H9 (cell line): ENCODE measurements at regions not wholly inside any gene's neighbourhood (a gene's known extent, or its start where the extent isn't known, plus 50 kb on each side); places are given as distances from the start of the nearest gene placed in this dataset.

Experiments
- DNase-seq: peaks from one replicate; pipeline ENCODE4 v3.0.0-alpha.2; 2017
- H2AFZ ChIP-seq: one replicate; pipeline ENCODE4 v1.6.1; 2013; ENCODE audit warnings: mild to moderate bottlenecking, low read length, control low read depth, moderate library complexity
- H2AK5ac ChIP-seq: 2 replicates; pipeline ENCODE4 v1.6.1; 2013; ENCODE audit warnings: low read length, control low read depth, mixed read lengths; ENCODE audit not compliant: insufficient read length
- H2BK120ac ChIP-seq: one replicate; pipeline ENCODE4 v1.6.1; 2013; ENCODE audit warnings: low read depth, mild to moderate bottlenecking, low read length, control low read depth, inconsistent platforms; ENCODE audit not compliant: poor library complexity, severe bottlenecking
- H2BK12ac ChIP-seq: 2 replicates; pipeline ENCODE4 v1.6.1; 2013; ENCODE audit warnings: low read length, control low read depth, mixed read lengths, low read depth; ENCODE audit not compliant: insufficient read length
- H2BK15ac ChIP-seq: 2 replicates; pipeline ENCODE4 v1.6.1; 2013; ENCODE audit warnings: low read depth, low read length, control low read depth
- H2BK20ac ChIP-seq: one replicate; pipeline ENCODE4 v1.6.1; 2013; ENCODE audit warnings: low read depth, mild to moderate bottlenecking, low read length, control low read depth, inconsistent platforms; ENCODE audit not compliant: poor library complexity, severe bottlenecking
- H2BK5ac ChIP-seq: 2 replicates; pipeline ENCODE4 v1.6.1; 2013; ENCODE audit warnings: low read length, control low read depth, mixed read lengths; ENCODE audit not compliant: insufficient read length
- H3K14ac ChIP-seq: 2 replicates; pipeline ENCODE4 v1.6.1; 2013; ENCODE audit warnings: low read length, control low read depth; ENCODE audit not compliant: insufficient read depth
- H3K18ac ChIP-seq: 2 replicates; pipeline ENCODE4 v1.6.1; 2013; ENCODE audit warnings: low read depth, mild to moderate bottlenecking, mixed read lengths, low read length, control low read depth; ENCODE audit not compliant: insufficient read length
- H3K23ac ChIP-seq: 2 replicates; pipeline ENCODE4 v1.6.1; 2013; ENCODE audit warnings: low read length, control low read depth, mixed read lengths, low read depth; ENCODE audit not compliant: insufficient read length
- H3K23me2 ChIP-seq: 2 replicates; pipeline ENCODE4 v1.6.1; 2013; ENCODE audit warnings: low read depth, mild to moderate bottlenecking, mixed read lengths, low read length, control low read depth; ENCODE audit not compliant: insufficient read length, poor library complexity, severe bottlenecking
- H3K27ac ChIP-seq: 2 replicates; pipeline ENCODE4 v1.5.1; 2013; ENCODE audit warnings: low read length, control low read depth, mixed read lengths, low read depth; ENCODE audit not compliant: insufficient read length
- H3K27me3 ChIP-seq: 2 replicates; pipeline ENCODE4 v1.6.1; 2013; ENCODE audit warnings: low read length, control low read depth, inconsistent platforms; ENCODE audit not compliant: insufficient read depth
- H3K4ac ChIP-seq: 2 replicates; pipeline ENCODE4 v1.6.1; 2013; ENCODE audit warnings: low read depth, mild to moderate bottlenecking, control low read depth, inconsistent platforms, low read length, moderate library complexity
- H3K4me1 ChIP-seq: 2 replicates; pipeline ENCODE4 v1.6.1; 2013; ENCODE audit warnings: low read length, control low read depth, inconsistent platforms; ENCODE audit not compliant: insufficient read depth
- H3K4me2 ChIP-seq: 2 replicates; pipeline ENCODE4 v1.6.1; 2013; ENCODE audit warnings: low read length, control low read depth, mixed read lengths; ENCODE audit not compliant: insufficient read length, insufficient read depth
- H3K56ac ChIP-seq: 2 replicates; pipeline ENCODE4 v1.6.1; 2013; ENCODE audit warnings: low read depth, mild to moderate bottlenecking, mixed read lengths, low read length, control low read depth; ENCODE audit not compliant: insufficient read length
- H3K79me1 ChIP-seq: 2 replicates; pipeline ENCODE4 v1.6.1; 2013; ENCODE audit warnings: low read depth, mild to moderate bottlenecking, moderate library complexity, low read length, control low read depth, inconsistent platforms; ENCODE audit not compliant: insufficient read depth, poor library complexity, severe bottlenecking
- H3K79me2 ChIP-seq: 2 replicates; pipeline ENCODE4 v1.6.1; 2013; ENCODE audit warnings: low read length, control low read depth, inconsistent platforms; ENCODE audit not compliant: insufficient read depth
- H3K9ac ChIP-seq: 2 replicates; pipeline ENCODE4 v1.6.1; 2013; ENCODE audit warnings: low read length, control low read depth, mixed read lengths; ENCODE audit not compliant: insufficient read length; ENCODE audit errors: extremely low read depth
- H3K9me3 ChIP-seq: one replicate; pipeline ENCODE4 v1.6.1; 2013; ENCODE audit warnings: low read depth, low read length, inconsistent platforms; ENCODE audit not compliant: control insufficient read depth
- H3T11ph ChIP-seq: one replicate; pipeline ENCODE4 v1.6.1; 2013; ENCODE audit warnings: mild to moderate bottlenecking, low read length, control low read depth, inconsistent platforms
- H4K20me1 ChIP-seq: one replicate; pipeline ENCODE4 v1.6.1; 2013; ENCODE audit not compliant: control insufficient read depth, insufficient read length, insufficient read depth
- H4K5ac ChIP-seq: 2 replicates; pipeline ENCODE4 v1.6.1; 2013; ENCODE audit warnings: low read depth, mild to moderate bottlenecking, mixed read lengths, low read length, control low read depth; ENCODE audit not compliant: insufficient read length
- H4K8ac ChIP-seq: replicated peaks from 2 replicates; pipeline ENCODE4 v1.6.1; 2013; ENCODE audit warnings: low read length, control low read depth, mixed read lengths, low read depth; ENCODE audit not compliant: insufficient read length
- H4K91ac ChIP-seq: 2 replicates; pipeline ENCODE4 v1.6.1; 2013; ENCODE audit warnings: low read depth, mild to moderate bottlenecking, moderate library complexity, mixed read lengths, low read length, control low read depth; ENCODE audit not compliant: insufficient read length
- H3K27ac Mint-ChIP-seq, 3 experiments: 2 replicates in 2 of 3; 3 replicates in 1 of 3; pipeline ENCODE4 v1.8.0; 2020 to 2021; ENCODE audit warnings: mixed read lengths in 3 of 3, mild to moderate bottlenecking in 1 of 3, moderate library complexity in 1 of 3
- H3K27me3 Mint-ChIP-seq: 2 replicates; pipeline ENCODE4 v1.8.0; 2021; ENCODE audit warnings: low read depth, mild to moderate bottlenecking, moderate library complexity, mixed read lengths
- H3K36me3 Mint-ChIP-seq, 3 experiments: 2 replicates in 2 of 3; 3 replicates in 1 of 3; pipeline ENCODE4 v1.8.0; 2020 to 2021; ENCODE audit warnings: low read depth in 3 of 3, mixed read lengths in 3 of 3; ENCODE audit not compliant: insufficient read depth in 1 of 3
- H3K4me1 Mint-ChIP-seq, 2 experiments: 2 replicates each; pipeline ENCODE4 v1.8.0; 2020; ENCODE audit warnings: mixed read lengths in 2 of 2
- H3K4me3 Mint-ChIP-seq, 2 experiments: 2 replicates in 1 of 2; 3 replicates in 1 of 2; pipeline ENCODE4 v1.8.0; 2020 to 2021; ENCODE audit warnings: mild to moderate bottlenecking in 2 of 2, mixed read lengths in 2 of 2, moderate library complexity in 1 of 2
- H3K9me3 Mint-ChIP-seq, 2 experiments: 2 replicates in 1 of 2; 3 replicates in 1 of 2; pipeline ENCODE4 v1.8.0; 2020; ENCODE audit warnings: mild to moderate bottlenecking in 2 of 2, mixed read lengths in 2 of 2, moderate library complexity in 1 of 2
- CTCF ChIP-seq: fragments of 200-600 bp; sonication (generic); conservative IDR thresholded peaks from 3 replicates; pipeline ENCODE4 v1.8.0; 2021; ENCODE audit warnings: antibody characterized with exemption, mild to moderate bottlenecking
- WGBS: extraction: QIAGEN DNeasy Blood & Tissue Kit; methylation state at CpG from one replicate; pipeline ENCODE4 v1.1.7; 2013; ENCODE audit warnings: missing lambda C conversion rate, low lambda C conversion rate, mixed read lengths; ENCODE audit not compliant: insufficient read length; ENCODE audit errors: extremely low coverage; 5-methylcytosine and 5-hydroxymethylcytosine counted together

- H4K5ac ChIP-seq = no peak overlapping the region
- Mint-ChIP-seq H3K27me3 (no peaks in the 10 kb centered on the region), H3K4me3 (no peak overlapping the region), H3K9me3 (no peaks in the 10 kb centered on the region), H3K27ac (no peak overlapping the region), H3K4me1 (no peaks in the 10 kb centered on the region), H3K36me3 (no peaks in the 10 kb centered on the region)
- no peaks in the 10 kb centered on the region for H3K79me1 ChIP-seq
- H2BK12ac ChIP-seq = no peak overlapping the region
- no peak overlapping the region for H2AFZ ChIP-seq
- H3K4me1 ChIP-seq = no peaks in the 10 kb centered on the region
- no peak overlapping the region for H4K8ac ChIP-seq
- H3K18ac ChIP-seq = no peak overlapping the region
- no peaks in the 10 kb centered on the region for H3K23me2 ChIP-seq
- H2BK5ac ChIP-seq = no peak overlapping the region
- no peak for TF ChIP-seq CTCF
- H4K91ac ChIP-seq = no peak overlapping the region
- no peak overlapping the region for H2BK20ac ChIP-seq
- no peaks in the 10 kb centered on the region for H3K27me3 ChIP-seq
- H2AK5ac ChIP-seq = no peak overlapping the region
- H3T11ph ChIP-seq = no peak overlapping the region
- H3K79me2 ChIP-seq = no peaks in the 10 kb centered on the region
- H3K4ac ChIP-seq = no peak overlapping the region
- no peak overlapping the region for H3K27ac ChIP-seq
- DNase-seq = no peak
- H3K4me2 ChIP-seq = no peak overlapping the region
- no peak overlapping the region for H2BK120ac ChIP-seq
- no peak overlapping the region for H3K14ac ChIP-seq
- WGBS = no CpG with 5 or more reads among the region's 2 CpGs
- no peak overlapping the region for H3K56ac ChIP-seq
- no peaks in the 10 kb centered on the region for H3K9me3 ChIP-seq
- no peak overlapping the region for H3K9ac ChIP-seq
- no peaks in the 10 kb centered on the region for H4K20me1 ChIP-seq
- no peak overlapping the region for H3K23ac ChIP-seq
- no peak overlapping the region for H2BK15ac ChIP-seq
These were observed 137.2 kb upstream of the LSM8 start for GRCh38 chr7:118046801-118047200.
